Left forelimb (tissue), 1 donor: ENCODE measurements at regions not wholly inside any gene's neighbourhood (a gene's known extent, or its start where the extent isn't known, plus 50 kb on each side); places are given as distances from the start of the nearest gene placed in this dataset.
"Not testable (repeated sequence)": the region's sequence is repeated elsewhere in the genome, so short reads cannot be mapped to it uniquely, and the experiment has no call there.

ENCODE experiments used
- DNase-seq: peaks from one replicate; pipeline ENCODE4 v3.0.0-alpha.2; 2018; ENCODE audit warnings: low spot score

GRCh38 chr2:87263868-87264518, 242.3 kb upstream of the PLGLB1 start:
- DNase-seq = not testable (repeated sequence)

GRCh38 chr2:87275192-87275591, 253.5 kb upstream of the PLGLB1 start:
- not testable (repeated sequence) for DNase-seq

GRCh38 chr2:87275974-87276629, 254.5 kb upstream of the PLGLB1 start:
- not testable (repeated sequence) for DNase-seq

- not testable (repeated sequence) for DNase-seq
Observed at GRCh38 chr2:87276673-87277072, 255.0 kb upstream of the PLGLB1 start.

- DNase-seq = not testable (repeated sequence)
Observed at GRCh38 chr2:87277734-87278133, 256.1 kb upstream of the PLGLB1 start.

- not testable (repeated sequence) for DNase-seq
Observed at GRCh38 chr2:87280596-87281355, 259.1 kb upstream of the PLGLB1 start.

- not testable (repeated sequence) for DNase-seq
Observed at GRCh38 chr2:87283735-87284470, 262.3 kb upstream of the PLGLB1 start.

GRCh38 chr2:87284471-87284772, 262.8 kb upstream of the PLGLB1 start:
- DNase-seq = not testable (repeated sequence)

GRCh38 chr2:87285139-87285538, 263.5 kb upstream of the PLGLB1 start:
- DNase-seq = not testable (repeated sequence)

GRCh38 chr2:87290566-87291307, 269.1 kb upstream of the PLGLB1 start:
- DNase-seq = not testable (repeated sequence)

- not testable (repeated sequence) for DNase-seq
Observed at GRCh38 chr2:87291400-87292200, 270.0 kb upstream of the PLGLB1 start.

GRCh38 chr2:87293931-87294594, 272.4 kb upstream of the PLGLB1 start:
- DNase-seq = not testable (repeated sequence)

GRCh38 chr2:87295135-87295534, 273.5 kb upstream of the PLGLB1 start:
- DNase-seq = not testable (repeated sequence)

- not testable (repeated sequence) for DNase-seq
Observed at GRCh38 chr2:87301349-87301748, 279.7 kb upstream of the PLGLB1 start.

GRCh38 chr2:87301871-87302270, 280.2 kb upstream of the PLGLB1 start:
- not testable (repeated sequence) for DNase-seq

- not testable (repeated sequence) for DNase-seq
Observed at GRCh38 chr2:87308621-87309020, 287.0 kb upstream of the PLGLB1 start.

- DNase-seq = not testable (repeated sequence)
Observed at GRCh38 chr2:87309785-87310184, 288.1 kb upstream of the PLGLB1 start.

GRCh38 chr2:87311896-87312441, 290.3 kb upstream of the PLGLB1 start:
- DNase-seq = not testable (repeated sequence)

GRCh38 chr2:87314622-87315021, 293.0 kb upstream of the PLGLB1 start:
- not testable (repeated sequence) for DNase-seq
